IPS-NIHi7 (cell line): ENCODE measurements at regions not wholly inside any gene's neighbourhood (a gene's known extent, or its start where the extent isn't known, plus 50 kb on each side); places are given as distances from the start of the nearest gene placed in this dataset.

ENCODE experiments used
- DNase-seq: peaks from one replicate; pipeline ENCODE4 v3.0.0; 2012; ENCODE audit warnings: mixed read lengths; ENCODE audit errors: extremely low spot score

- DNase-seq: no peak
These were observed 871.4 kb downstream of the MAT2B start for GRCh38 chr5:164376843-164377242.

- no peak for DNase-seq
These were observed 872.3 kb downstream of the MAT2B start for GRCh38 chr5:164377746-164378145.

GRCh38 chr5:164383662-164384061, 878.2 kb downstream of the MAT2B start:
- no peak for DNase-seq

- no peak for DNase-seq
These were observed 887.1 kb downstream of the MAT2B start for GRCh38 chr5:164392531-164392930.

- DNase-seq: no peak
These were observed 889.3 kb downstream of the MAT2B start for GRCh38 chr5:164394686-164395194.

- DNase-seq: no peak
These were observed 907.1 kb downstream of the MAT2B start for GRCh38 chr5:164412531-164412930.

GRCh38 chr5:164420161-164420560, 914.7 kb downstream of the MAT2B start:
- DNase-seq: no peak

GRCh38 chr5:164422400-164422799, 917.0 kb downstream of the MAT2B start:
- peak; percentile 48 for DNase-seq

GRCh38 chr5:164431634-164432304, 926.4 kb downstream of the MAT2B start:
- no peak for DNase-seq

GRCh38 chr5:164433106-164433870, 927.9 kb downstream of the MAT2B start:
- DNase-seq: no peak

GRCh38 chr5:164435576-164435975, 930.2 kb downstream of the MAT2B start:
- no peak for DNase-seq

- DNase-seq: no peak
These were observed 934.4 kb downstream of the MAT2B start for GRCh38 chr5:164439799-164440198.

GRCh38 chr5:164449460-164449859, 944.0 kb downstream of the MAT2B start:
- DNase-seq: no peak

GRCh38 chr5:164466033-164466432, 960.6 kb downstream of the MAT2B start:
- no peak for DNase-seq

GRCh38 chr5:164470312-164470711, 964.9 kb downstream of the MAT2B start:
- no peak for DNase-seq

- no peak for DNase-seq
These were observed 966.7 kb downstream of the MAT2B start for GRCh38 chr5:164472165-164472564.

- DNase-seq: peak; percentile 21
These were observed 970.0 kb downstream of the MAT2B start for GRCh38 chr5:164475339-164475977.

- no peak for DNase-seq
These were observed 975.9 kb downstream of the MAT2B start for GRCh38 chr5:164481270-164481669.

- no peak for DNase-seq
These were observed 976.9 kb downstream of the MAT2B start for GRCh38 chr5:164482351-164482750.

GRCh38 chr5:164484948-164485347, 979.5 kb downstream of the MAT2B start:
- no peak for DNase-seq

- no peak for DNase-seq
These were observed 982.5 kb downstream of the MAT2B start for GRCh38 chr5:164487939-164488338.

- no peak for DNase-seq
These were observed 992.1 kb downstream of the MAT2B start for GRCh38 chr5:164497311-164498064.
